Sigmoid colon (tissue), 6 donors: ENCODE measurements at regions not wholly inside any gene's neighbourhood (a gene's known extent, or its start where the extent isn't known, plus 50 kb on each side); places are given as distances from the start of the nearest gene placed in this dataset.
A peak's percentile ranks its signal among the peaks of the same experiment; 100 is the strongest.

Experiments
- DNase-seq: peaks from one replicate; pipeline ENCODE4 v3.0.0-alpha.2; 2019
- H3K27ac ChIP-seq, 4 donors: fragments of 200-600 bp; sonication (generic); one replicate each; pipeline ENCODE4 v1.5.1; 2016 to 2019; ENCODE audit warnings: mild to moderate bottlenecking in 1 of 4
- H3K27me3 ChIP-seq, 3 donors: fragments of 200-600 bp; sonication (generic); one replicate each; pipeline ENCODE4 v1.5.1; 2019; ENCODE audit warnings: mild to moderate bottlenecking in 1 of 3
- H3K36me3 ChIP-seq, 4 donors: fragments of 200-600 bp; sonication (generic); one replicate each; pipeline ENCODE4 v1.5.1; 2016 to 2019
- H3K4me1 ChIP-seq, 4 donors: fragments of 200-600 bp; sonication (generic); one replicate each; pipeline ENCODE4 v1.5.1; 2017 to 2019
- H3K4me3 ChIP-seq, 4 donors: fragments of 200-600 bp; sonication (generic); one replicate each; pipeline ENCODE4 v1.5.1; 2017 to 2019; ENCODE audit warnings: mild to moderate bottlenecking in 2 of 4, moderate library complexity in 1 of 4
- H3K9me3 ChIP-seq, 4 donors: fragments of 200-600 bp in 3 of 4; sonication (generic) in 3 of 4; one replicate each; pipeline versions ENCODE4 v1.5.1 to v1.6.1; 2013 to 2019
- EP300 ChIP-seq, 4 donors: sonication (generic); formaldehyde crosslinking; IDR thresholded peaks; one replicate each; pipeline ENCODE4 v1.6.1; 2017; ENCODE audit warnings: antibody characterized with exemption in 4 of 4
- POLR2A ChIP-seq, 2 donors: fragments of 450-650 bp; IDR thresholded peaks; one replicate each; pipeline ENCODE4 v1.6.1; 2016; ENCODE audit warnings: antibody characterized with exemption in 2 of 2, mild to moderate bottlenecking in 2 of 2, moderate library complexity in 2 of 2
- POLR2AphosphoS5 ChIP-seq, 4 donors: sonication (generic); formaldehyde crosslinking; IDR thresholded peaks; one replicate each; pipeline ENCODE4 v1.6.1; 2017; ENCODE audit warnings: antibody characterized with exemption in 4 of 4
- WGBS, 2 donors: extraction: QIAGEN DNeasy Blood & Tissue Kit; methylation state at CpG; one replicate each; pipeline ENCODE4 v1.1.7; 2013; 5-methylcytosine and 5-hydroxymethylcytosine counted together
- intact Hi-C: fragments of 100-400 bp; cut with DNase I; formaldehyde crosslinking; loops from one replicate; pipeline ENCODE4 v1.15.1; 2023
- TF ChIP-seq, protein P1 (sequence below), 4 experiments: fragments of 450-650 bp in 3 of 4; fragments of 200-600 bp in 1 of 4; IDR thresholded peaks; one replicate each; pipeline ENCODE4 v1.5.1; 2016 to 2019; ENCODE audit warnings: antibody characterized with exemption in 4 of 4, mild to moderate bottlenecking in 3 of 4, moderate library complexity in 2 of 4
- donor health status: healthy with polysubstance abuse.
- donor health status: healthy.

DNA sequence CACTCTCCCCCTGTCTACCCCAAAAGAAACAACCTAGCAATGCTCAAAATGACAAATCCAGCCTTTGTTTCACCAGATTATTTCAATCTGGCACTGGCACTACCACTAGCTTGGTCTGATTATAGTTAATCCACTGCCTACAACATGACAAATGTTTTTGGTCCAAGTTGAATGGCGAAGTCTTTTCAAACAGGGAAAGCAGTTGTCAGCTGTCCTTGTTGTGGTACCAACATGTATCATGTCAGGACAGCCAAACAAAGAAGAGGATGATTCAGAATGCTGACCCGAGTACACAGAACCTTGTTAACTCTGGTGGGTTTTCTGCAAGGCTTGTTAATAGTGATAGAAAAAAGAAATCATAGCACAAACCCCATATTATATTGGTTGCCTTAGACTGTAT, 160.8 kb upstream of the ANK2 start:
- Histone ChIP-seq H3K27ac (peak overlapping the region in 3 of 4 donors; percentile 78 to 81 (median 78)), H3K27me3 (no peaks in the 10 kb centered on the region), H3K4me1 (peaks cover 0 to 21% (median 0%) of the 10 kb centered on the region in 4 donors), H3K36me3 (no peaks in the 10 kb centered on the region), H3K9me3 (no peaks in the 10 kb centered on the region), H3K4me3 (no peak overlapping the region)
- 73 to 84% methylated on average over 2 of the region's 2 CpGs for WGBS, 2 donors
- intact Hi-C loops: no loop called here
- DNase-seq: no peak
- TF ChIP-seq EP300 (IDR thresholded peaks at IDR 0.05) (no peak), POLR2AphosphoS5 (IDR thresholded peaks at IDR 0.05) (no peak), POLR2A (IDR thresholded peaks at IDR 0.05) (no peak)
- TF ChIP-seq, protein P1, sequence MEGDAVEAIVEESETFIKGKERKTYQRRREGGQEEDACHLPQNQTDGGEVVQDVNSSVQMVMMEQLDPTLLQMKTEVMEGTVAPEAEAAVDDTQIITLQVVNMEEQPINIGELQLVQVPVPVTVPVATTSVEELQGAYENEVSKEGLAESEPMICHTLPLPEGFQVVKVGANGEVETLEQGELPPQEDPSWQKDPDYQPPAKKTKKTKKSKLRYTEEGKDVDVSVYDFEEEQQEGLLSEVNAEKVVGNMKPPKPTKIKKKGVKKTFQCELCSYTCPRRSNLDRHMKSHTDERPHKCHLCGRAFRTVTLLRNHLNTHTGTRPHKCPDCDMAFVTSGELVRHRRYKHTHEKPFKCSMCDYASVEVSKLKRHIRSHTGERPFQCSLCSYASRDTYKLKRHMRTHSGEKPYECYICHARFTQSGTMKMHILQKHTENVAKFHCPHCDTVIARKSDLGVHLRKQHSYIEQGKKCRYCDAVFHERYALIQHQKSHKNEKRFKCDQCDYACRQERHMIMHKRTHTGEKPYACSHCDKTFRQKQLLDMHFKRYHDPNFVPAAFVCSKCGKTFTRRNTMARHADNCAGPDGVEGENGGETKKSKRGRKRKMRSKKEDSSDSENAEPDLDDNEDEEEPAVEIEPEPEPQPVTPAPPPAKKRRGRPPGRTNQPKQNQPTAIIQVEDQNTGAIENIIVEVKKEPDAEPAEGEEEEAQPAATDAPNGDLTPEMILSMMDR (IDR thresholded peaks at IDR 0.05): no peak

DNA sequence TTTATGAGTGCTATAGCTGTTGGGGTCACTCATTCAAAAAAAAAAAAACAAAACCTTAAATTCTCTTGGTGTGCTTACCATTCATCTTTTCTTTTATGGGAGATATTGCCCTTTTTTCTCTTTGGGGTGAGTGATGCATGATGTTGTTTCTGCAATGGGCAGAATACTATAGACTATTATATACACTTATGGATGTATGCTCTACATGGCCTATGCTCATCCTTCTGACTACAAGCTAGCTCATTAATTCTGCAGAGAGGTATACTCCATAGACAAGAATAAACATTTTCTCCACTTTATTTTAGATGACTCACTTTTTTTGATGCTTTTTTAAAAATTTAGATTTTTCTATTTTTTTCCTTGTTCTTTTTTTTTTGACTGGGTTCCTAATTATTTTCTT, 160.3 kb upstream of the ANK2 start:
- DNase-seq: no peak
- Histone ChIP-seq H3K4me1 (peaks cover 0 to 21% (median 0%) of the 10 kb centered on the region in 4 donors), H3K9me3 (no peaks in the 10 kb centered on the region), H3K36me3 (no peaks in the 10 kb centered on the region), H3K27me3 (no peaks in the 10 kb centered on the region), H3K27ac (peak overlapping the region; percentile 70 to 81 (median 78)), H3K4me3 (peak overlapping the region; percentile 13 to 41 (median 40))
- intact Hi-C loops: no loop called here
- TF ChIP-seq, protein P1 (IDR thresholded peaks at IDR 0.05): no peak
- TF ChIP-seq POLR2AphosphoS5 (IDR thresholded peaks at IDR 0.05): no peak
- no peak for TF ChIP-seq EP300 (IDR thresholded peaks at IDR 0.05)
- no peak for TF ChIP-seq POLR2A (IDR thresholded peaks at IDR 0.05)

DNA sequence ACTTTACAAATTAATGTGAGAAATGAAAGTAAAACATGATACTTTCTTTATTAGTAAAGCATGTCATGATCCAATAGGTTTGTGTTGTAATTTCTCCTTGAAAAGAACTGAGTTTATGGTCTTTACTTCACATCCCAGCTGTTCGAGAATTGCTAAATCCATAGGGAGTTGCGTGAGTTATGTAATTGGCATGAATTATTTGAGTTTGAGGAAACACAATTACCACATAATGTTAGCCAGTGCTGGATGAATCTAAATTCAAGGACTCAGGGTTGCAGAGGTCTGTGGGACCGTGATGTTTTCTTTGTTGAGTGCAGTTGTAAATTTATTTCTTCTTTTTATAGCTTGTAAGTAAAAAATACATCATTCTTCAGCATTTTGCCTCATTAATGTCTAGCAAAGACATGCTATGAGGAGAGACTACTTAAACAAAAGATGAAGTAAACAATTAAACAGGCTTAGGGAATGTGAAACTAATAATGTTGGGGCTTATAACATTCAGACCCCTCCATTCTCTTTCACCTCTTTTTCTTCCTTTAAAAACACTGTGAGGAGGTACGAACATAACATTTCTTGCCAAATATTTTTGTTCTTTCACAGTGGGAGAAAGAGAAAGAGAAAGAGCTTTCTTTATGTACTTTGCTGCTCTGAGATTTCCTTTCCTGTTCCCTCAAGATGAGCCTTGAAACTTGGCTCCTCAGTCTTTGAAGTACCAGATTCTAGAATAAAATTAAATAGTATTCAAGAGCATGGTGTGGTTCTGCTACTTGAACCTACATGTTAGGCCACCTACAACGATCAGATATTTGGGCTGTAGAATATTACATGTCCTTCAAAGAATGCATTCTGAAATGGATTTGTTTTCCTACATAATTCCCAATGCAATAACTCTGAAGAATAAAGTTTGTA, 159.6 kb upstream of the ANK2 start:
- Histone ChIP-seq H3K4me1 (peaks cover 0 to 22% (median 0%) of the 10 kb centered on the region in 4 donors), H3K27me3 (no peaks in the 10 kb centered on the region), H3K36me3 (no peaks in the 10 kb centered on the region), H3K9me3 (no peaks in the 10 kb centered on the region), H3K4me3 (peak overlapping the region; percentile 13 to 41 (median 40)), H3K27ac (peak overlapping the region; percentile 70 to 81 (median 78))
- no peak for DNase-seq
- 42 to 57% methylated on average over 5 of the region's 5 CpGs for WGBS, 2 donors
- TF ChIP-seq POLR2AphosphoS5 (IDR thresholded peaks at IDR 0.05) (peak in 1 of 4 donors; percentile 40), EP300 (IDR thresholded peaks at IDR 0.05) (no peak), POLR2A (IDR thresholded peaks at IDR 0.05) (no peak)
- TF ChIP-seq, protein P1 (IDR thresholded peaks at IDR 0.05): no peak
- intact Hi-C loops: no loop called here

DNA sequence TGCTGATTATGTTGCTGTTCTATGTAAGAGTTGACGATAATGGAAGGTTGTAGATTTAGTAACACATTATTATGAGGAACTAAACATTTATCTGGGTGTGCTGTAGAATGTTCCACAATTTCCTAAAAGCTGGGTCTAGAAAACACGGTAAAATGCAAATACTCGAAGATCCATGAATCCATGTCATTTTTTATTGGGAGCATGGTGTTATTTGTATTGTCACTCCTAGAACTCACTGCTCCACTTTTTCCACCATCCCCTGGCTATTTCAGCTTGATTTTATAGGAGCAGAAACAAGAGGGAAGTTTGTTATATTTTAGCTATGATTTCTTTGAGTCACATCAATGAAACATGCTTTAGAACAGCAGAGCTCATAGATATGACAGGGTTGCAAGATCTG, 155.0 kb upstream of the ANK2 start:
- no peak overlapping the region for H3K4me3 ChIP-seq
- no peak for TF ChIP-seq EP300 (IDR thresholded peaks at IDR 0.05)
- TF ChIP-seq POLR2AphosphoS5 (IDR thresholded peaks at IDR 0.05): no peak
- no peak for TF ChIP-seq POLR2A (IDR thresholded peaks at IDR 0.05)
- TF ChIP-seq, protein P1 (IDR thresholded peaks at IDR 0.05): no peak
- H3K27me3 ChIP-seq: no peaks in the 10 kb centered on the region
- DNase-seq: no peak
- intact Hi-C loops: no loop called here
- H3K27ac ChIP-seq: peak overlapping the region in 1 of 4 donors; percentile 79
- H3K9me3 ChIP-seq: no peaks in the 10 kb centered on the region
- no peaks in the 10 kb centered on the region for H3K36me3 ChIP-seq
- peaks cover 0 to 35% (median 23%) of the 10 kb centered on the region in 4 donors for H3K4me1 ChIP-seq
- WGBS, 2 donors: 81 to 92% methylated on average over 3 of the region's 3 CpGs
